Fibroblast of lung (primary cell): ENCODE measurements at regions not wholly inside any gene's neighbourhood (a gene's known extent, or its start where the extent isn't known, plus 50 kb on each side); places are given as distances from the start of the nearest gene placed in this dataset.

Source experiments
- DNase-seq, 2 donors: peaks; one replicate each; pipeline versions ENCODE4 v3.0.0 to v3.0.0-alpha.2; 2010; ENCODE audit warnings: low read depth in 2 of 2
- H2AFZ ChIP-seq: 2 replicates; pipeline ENCODE4 v1.5.1; 2012; ENCODE audit warnings: low read length, control low read depth, inconsistent platforms
- H3K27ac ChIP-seq: 2 replicates; pipeline ENCODE4 v1.5.1; 2011; ENCODE audit warnings: low read length, control low read depth; ENCODE audit not compliant: insufficient read depth
- H3K27me3 ChIP-seq: 2 replicates; pipeline ENCODE4 v1.5.1; 2011; ENCODE audit warnings: mild to moderate bottlenecking, low read length; ENCODE audit not compliant: control insufficient read depth, insufficient read depth
- H3K36me3 ChIP-seq: 2 replicates; pipeline ENCODE4 v1.5.1; 2011; ENCODE audit warnings: low read length; ENCODE audit not compliant: control insufficient read depth, insufficient read depth
- H3K4me1 ChIP-seq: 2 replicates; pipeline ENCODE4 v1.5.1; 2011; ENCODE audit warnings: low read length; ENCODE audit not compliant: control insufficient read depth, insufficient read depth; ENCODE audit errors: extremely low read depth
- H3K4me2 ChIP-seq: 2 replicates; pipeline ENCODE4 v1.5.1; 2011; ENCODE audit warnings: low read length, control low read depth; ENCODE audit not compliant: insufficient read depth; ENCODE audit errors: extremely low read depth
- H3K4me3 ChIP-seq, 4 experiments: fragments of 200-600 bp in 1 of 4; sonication (generic) in 1 of 4; replicated peaks in 1 of 4; 2 replicates each; pipeline ENCODE4 v1.5.1; 2011 to 2016; ENCODE audit warnings: low read length in 4 of 4, low read depth in 3 of 4, mild to moderate bottlenecking in 3 of 4, control low read depth in 2 of 4, inconsistent platforms in 1 of 4, mixed read lengths in 1 of 4; ENCODE audit not compliant: insufficient read depth in 1 of 4; ENCODE audit errors: control extremely low read depth in 1 of 4
- H3K79me2 ChIP-seq: 2 replicates; pipeline ENCODE4 v1.5.1; 2012; ENCODE audit warnings: mild to moderate bottlenecking, low read length, inconsistent platforms; ENCODE audit not compliant: control insufficient read depth, insufficient read depth
- H3K9ac ChIP-seq: 2 replicates; pipeline ENCODE4 v1.5.1; 2011; ENCODE audit warnings: mild to moderate bottlenecking, low read length, control low read depth; ENCODE audit not compliant: insufficient read depth
- H3K9me3 ChIP-seq: 2 replicates; pipeline ENCODE4 v1.5.1; 2012; ENCODE audit warnings: low read depth, low read length; ENCODE audit not compliant: control insufficient read depth, insufficient read depth
- H4K20me1 ChIP-seq: 2 replicates; pipeline ENCODE4 v1.5.1; 2011; ENCODE audit warnings: low read length; ENCODE audit not compliant: control insufficient read depth, insufficient read depth; ENCODE audit errors: extremely low read depth
- EZH2 ChIP-seq: IDR thresholded peaks from 2 replicates; pipeline ENCODE4 v1.5.1; 2012; ENCODE audit warnings: low read length, control low read depth, mild to moderate bottlenecking; ENCODE audit errors: missing control alignments
- TF ChIP-seq, protein P1 (sequence below), 2 donors: IDR thresholded peaks in 1 of 2; conservative IDR thresholded peaks in 1 of 2; 1 replicate in 1 of 2; 2 replicates in 1 of 2; pipeline ENCODE4 v1.5.1; 2011 to 2012; ENCODE audit warnings: low read length in 2 of 2, control low read depth in 1 of 2, inconsistent platforms in 1 of 2, low read depth in 1 of 2, mild to moderate bottlenecking in 1 of 2

DNA sequence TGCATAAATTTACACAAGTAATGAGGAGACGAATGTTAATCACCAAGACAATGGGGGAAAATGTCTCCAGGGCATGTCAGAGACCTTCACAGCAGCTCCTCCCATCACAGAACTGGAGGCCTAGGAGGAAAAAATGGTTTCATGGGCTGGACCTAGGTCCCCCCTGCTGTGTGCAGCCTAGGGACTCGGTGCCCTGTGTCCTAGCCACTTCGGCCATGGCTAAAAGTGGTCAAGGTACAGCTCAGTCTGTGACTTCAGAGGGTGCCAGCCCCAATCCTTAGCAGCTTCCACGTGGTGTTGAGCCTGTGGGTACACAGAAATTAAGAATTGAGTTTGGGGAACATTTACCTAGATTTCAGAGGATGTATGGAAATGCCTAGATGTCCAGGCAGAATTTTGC, 152.2 kb upstream of the KCNJ3 start:
- no peak for TF ChIP-seq EZH2
- TF ChIP-seq, protein P1, sequence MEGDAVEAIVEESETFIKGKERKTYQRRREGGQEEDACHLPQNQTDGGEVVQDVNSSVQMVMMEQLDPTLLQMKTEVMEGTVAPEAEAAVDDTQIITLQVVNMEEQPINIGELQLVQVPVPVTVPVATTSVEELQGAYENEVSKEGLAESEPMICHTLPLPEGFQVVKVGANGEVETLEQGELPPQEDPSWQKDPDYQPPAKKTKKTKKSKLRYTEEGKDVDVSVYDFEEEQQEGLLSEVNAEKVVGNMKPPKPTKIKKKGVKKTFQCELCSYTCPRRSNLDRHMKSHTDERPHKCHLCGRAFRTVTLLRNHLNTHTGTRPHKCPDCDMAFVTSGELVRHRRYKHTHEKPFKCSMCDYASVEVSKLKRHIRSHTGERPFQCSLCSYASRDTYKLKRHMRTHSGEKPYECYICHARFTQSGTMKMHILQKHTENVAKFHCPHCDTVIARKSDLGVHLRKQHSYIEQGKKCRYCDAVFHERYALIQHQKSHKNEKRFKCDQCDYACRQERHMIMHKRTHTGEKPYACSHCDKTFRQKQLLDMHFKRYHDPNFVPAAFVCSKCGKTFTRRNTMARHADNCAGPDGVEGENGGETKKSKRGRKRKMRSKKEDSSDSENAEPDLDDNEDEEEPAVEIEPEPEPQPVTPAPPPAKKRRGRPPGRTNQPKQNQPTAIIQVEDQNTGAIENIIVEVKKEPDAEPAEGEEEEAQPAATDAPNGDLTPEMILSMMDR (conservative IDR thresholded peaks at IDR 0.05 in 1 of 2, IDR thresholded peaks at IDR 0.05 in 1 of 2; ENCODE audit: low read depth in 1 of 2, low read length in 2 of 2) = no peak
- Histone ChIP-seq H3K9me3 (no peaks in the 10 kb centered on the region), H3K27me3 (no peaks in the 10 kb centered on the region), H2AFZ (no peak overlapping the region), H4K20me1 (no peaks in the 10 kb centered on the region), H3K27ac (no peak overlapping the region), H3K36me3 (no peaks in the 10 kb centered on the region), H3K79me2 (no peaks in the 10 kb centered on the region), H3K9ac (no peak overlapping the region), H3K4me1 (no peaks in the 10 kb centered on the region), H3K4me2 (no peak overlapping the region), H3K4me3 (no peak overlapping the region)
- DNase-seq = no peak

DNA sequence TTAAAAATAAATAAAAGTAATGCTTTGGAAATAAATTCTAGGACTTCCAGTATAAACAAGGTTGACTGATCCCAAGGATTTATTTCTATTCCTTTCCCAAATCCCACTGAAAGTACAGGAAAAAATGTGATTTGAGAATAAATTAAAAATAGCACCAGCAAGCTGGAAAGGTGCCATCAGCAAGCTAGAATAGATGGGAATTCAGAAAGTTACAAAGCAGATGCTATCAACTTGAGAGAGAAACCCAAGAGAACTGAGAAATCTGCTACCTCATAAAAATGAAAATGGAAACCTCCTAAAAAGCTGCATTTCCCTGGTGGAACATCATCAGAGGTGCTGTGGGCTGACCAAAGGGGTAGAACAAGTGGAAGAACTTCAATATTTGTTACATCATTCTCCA, 148.6 kb upstream of the KCNJ3 start:
- H3K4me3 ChIP-seq = no peak overlapping the region
- no peaks in the 10 kb centered on the region for H3K27me3 ChIP-seq
- no peaks in the 10 kb centered on the region for H4K20me1 ChIP-seq
- no peaks in the 10 kb centered on the region for H3K4me1 ChIP-seq
- H3K27ac ChIP-seq = no peak overlapping the region
- H3K36me3 ChIP-seq = no peaks in the 10 kb centered on the region
- H2AFZ ChIP-seq = no peak overlapping the region
- H3K79me2 ChIP-seq = no peaks in the 10 kb centered on the region
- DNase-seq = no peak
- TF ChIP-seq, protein P1 (conservative IDR thresholded peaks at IDR 0.05 in 1 of 2, IDR thresholded peaks at IDR 0.05 in 1 of 2; ENCODE audit: low read depth in 1 of 2, low read length in 2 of 2) = no peak
- no peak for TF ChIP-seq EZH2
- H3K4me2 ChIP-seq = no peak overlapping the region
- H3K9ac ChIP-seq = no peak overlapping the region
- no peaks in the 10 kb centered on the region for H3K9me3 ChIP-seq

- TF ChIP-seq EZH2 = no peak
- TF ChIP-seq, protein P1 (conservative IDR thresholded peaks at IDR 0.05 in 1 of 2, IDR thresholded peaks at IDR 0.05 in 1 of 2; ENCODE audit: low read depth in 1 of 2, low read length in 2 of 2) = no peak
- Histone ChIP-seq H3K36me3 (no peaks in the 10 kb centered on the region), H4K20me1 (no peaks in the 10 kb centered on the region), H3K79me2 (no peaks in the 10 kb centered on the region), H3K9me3 (no peaks in the 10 kb centered on the region), H3K27me3 (no peaks in the 10 kb centered on the region), H3K4me1 (no peaks in the 10 kb centered on the region), H3K4me2 (no peak overlapping the region), H3K4me3 (no peak overlapping the region), H3K9ac (no peak overlapping the region), H3K27ac (no peak overlapping the region), H2AFZ (no peak overlapping the region)
- DNase-seq = no peak
These were observed 146.8 kb upstream of the KCNJ3 start for GRCh38 chr2:154551649-154552048.
